ENCODE measurements at regions not wholly inside any gene's neighbourhood (a gene's known extent, or its start where the extent isn't known, plus 50 kb on each side); places are given as distances from the start of the nearest gene placed in this dataset.

DNA sequence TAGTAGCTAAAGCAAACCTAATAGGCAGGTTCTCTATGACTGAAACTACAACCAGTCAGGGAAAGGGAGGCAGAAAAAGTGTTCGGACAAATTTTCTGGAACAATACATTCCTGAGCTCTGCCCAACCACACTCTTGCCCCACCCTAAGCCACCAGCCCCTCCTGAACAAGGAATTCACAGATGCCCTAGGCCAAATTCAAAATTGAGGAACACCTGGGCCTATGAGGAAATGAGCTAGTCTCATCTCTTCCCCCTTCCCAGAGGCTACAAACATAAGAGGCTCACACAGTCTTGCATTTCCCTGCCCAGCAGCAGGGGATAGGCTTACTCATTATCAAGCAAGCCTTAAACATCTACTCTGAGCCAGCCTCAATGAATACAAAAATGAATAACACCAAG lies 284.7 kb downstream of the ZNF674 start:
- no peak for TF ChIP-seq NRF1 (conservative IDR thresholded peaks at IDR 0.05 in 1 of 2, IDR thresholded peaks at IDR 0.05 in 1 of 2)
- no peak overlapping the region for H2AFZ ChIP-seq (ENCODE audit: low read depth, low read length)
- no peak overlapping the region for H3K4me3 ChIP-seq
- H4K20me1 ChIP-seq (replicated peaks; ENCODE audit: control insufficient read depth, insufficient read depth, low read length): no peaks in the 10 kb centered on the region
- intact Hi-C loops (cut with micrococcal nuclease): no loop called here
- no peak overlapping the region for H3K27ac ChIP-seq (ENCODE audit: extremely low read depth, low read depth, low read length)
- H3K36me3 ChIP-seq (ENCODE audit: control insufficient read depth, insufficient read depth, low read length): no peaks in the 10 kb centered on the region
- in situ Hi-C loops (cut with MboI): no loop called here
- no TSS peak for BruUV-seq (replicated peaks)
- ChIA-PET POLR2A (interaction anchor here (0.6 to 1.0 kb wide), 2 partner anchors 9 to 126 kb away, joined by 3 read pairs; no protein-coding TSS in a partner anchor), CTCF (ENCODE audit: low intra/inter-chr PET ratio) (no interaction called here)
- no peak overlapping the region for H3K4me2 ChIP-seq (ENCODE audit: insufficient read depth, low read length)
- peaks cover 0 to 8% of the 10 kb centered on the region in 2 experiments; a peak in 1 of 5 replicates for H3K27me3 ChIP-seq (ENCODE audit: control insufficient read depth in 2 of 2, insufficient read depth in 2 of 2, low read length in 2 of 2)
- no peak for DNase-seq (ENCODE audit: extremely low read depth in 1 of 4, low spot score in 3 of 4)
- no peaks in the 10 kb centered on the region for H3K9me1 ChIP-seq (ENCODE audit: control insufficient read depth, insufficient read depth, low read length)
- no peak overlapping the region for H3K9ac ChIP-seq (ENCODE audit: insufficient read depth in 1 of 2, low read depth in 2 of 2, low read length in 2 of 2)
- H3K9me3 ChIP-seq (replicated peaks; ENCODE audit: control insufficient read depth, insufficient read depth, low read depth, low read length): no peaks in the 10 kb centered on the region
- no peak for ATAC-seq
- no peaks in the 10 kb centered on the region for H3K4me1 ChIP-seq (replicated peaks in 1 of 2; ENCODE audit: control insufficient read depth in 2 of 2, insufficient read depth in 2 of 2, low read length in 2 of 2)
- no peaks in the 10 kb centered on the region for H3K79me2 ChIP-seq (ENCODE audit: control insufficient read depth, insufficient read depth, low read length)
- WGBS (ENCODE audit: insufficient coverage, low coverage, missing lambda C conversion rate): 0% methylated on average over 1 of the region's 1 CpG
- FAIRE-seq: no peak

GRCh38 chrX:46258356-46258755 lies 286.9 kb downstream of the ZNF674 start:
- POLR2A ChIA-PET: no interaction called here
- TF ChIP-seq NCOA2 (IDR thresholded peaks at IDR 0.05; ENCODE audit: partially characterized antibody in 2 of 2) (no peak), ZKSCAN3 (CRISPR knock-in tag; IDR thresholded peaks at IDR 0.05) (no peak), ZNF143 (CRISPR knock-in tag; IDR thresholded peaks at IDR 0.05) (no peak), ZNF431 (CRISPR knock-in tag; IDR thresholded peaks at IDR 0.05) (no peak), HDAC3 (IDR thresholded peaks at IDR 0.05; ENCODE audit: borderline replicate concordance, partially characterized antibody) (no peak), ZFX (CRISPR knock-in tag; IDR thresholded peaks at IDR 0.05) (no peak), RNF2 (IDR thresholded peaks at IDR 0.05) (no peak), ZNF655 (CRISPR knock-in tag; IDR thresholded peaks at IDR 0.05) (no peak), ZFP30 (CRISPR knock-in tag; IDR thresholded peaks at IDR 0.05; ENCODE audit: borderline replicate concordance) (no peak), ZNF124 (CRISPR knock-in tag; IDR thresholded peaks at IDR 0.05) (no peak), NCOR1 (IDR thresholded peaks at IDR 0.05) (no peak), SUPT5H (IDR thresholded peaks at IDR 0.05) (no peak)
- TF ChIP-seq, protein P1, sequence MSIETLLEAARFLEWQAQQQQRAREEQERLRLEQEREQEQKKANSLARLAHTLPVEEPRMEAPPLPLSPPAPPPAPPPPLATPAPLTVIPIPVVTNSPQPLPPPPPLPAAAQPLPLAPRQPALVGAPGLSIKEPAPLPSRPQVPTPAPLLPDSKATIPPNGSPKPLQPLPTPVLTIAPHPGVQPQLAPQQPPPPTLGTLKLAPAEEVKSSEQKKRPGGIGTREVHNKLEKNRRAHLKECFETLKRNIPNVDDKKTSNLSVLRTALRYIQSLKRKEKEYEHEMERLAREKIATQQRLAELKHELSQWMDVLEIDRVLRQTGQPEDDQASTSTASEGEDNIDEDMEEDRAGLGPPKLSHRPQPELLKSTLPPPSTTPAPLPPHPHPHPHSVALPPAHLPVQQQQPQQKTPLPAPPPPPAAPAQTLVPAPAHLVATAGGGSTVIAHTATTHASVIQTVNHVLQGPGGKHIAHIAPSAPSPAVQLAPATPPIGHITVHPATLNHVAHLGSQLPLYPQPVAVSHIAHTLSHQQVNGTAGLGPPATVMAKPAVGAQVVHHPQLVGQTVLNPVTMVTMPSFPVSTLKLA (conservative IDR thresholded peaks at IDR 0.05): no peak
- TF ChIP-seq, protein P2, sequence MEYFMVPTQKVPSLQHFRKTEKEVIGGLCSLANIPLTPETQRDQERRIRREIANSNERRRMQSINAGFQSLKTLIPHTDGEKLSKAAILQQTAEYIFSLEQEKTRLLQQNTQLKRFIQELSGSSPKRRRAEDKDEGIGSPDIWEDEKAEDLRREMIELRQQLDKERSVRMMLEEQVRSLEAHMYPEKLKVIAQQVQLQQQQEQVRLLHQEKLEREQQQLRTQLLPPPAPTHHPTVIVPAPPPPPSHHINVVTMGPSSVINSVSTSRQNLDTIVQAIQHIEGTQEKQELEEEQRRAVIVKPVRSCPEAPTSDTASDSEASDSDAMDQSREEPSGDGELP (CRISPR knock-in tag; IDR thresholded peaks at IDR 0.05; ENCODE audit: borderline replicate concordance): no peak

More at GRCh38 chrX:46258356-46258755, 286.9 kb downstream of the ZNF674 start:
- Histone ChIP-seq H3K4me3 (no peak overlapping the region), H3K9me1 (ENCODE audit: control insufficient read depth, insufficient read depth, low read length) (no peaks in the 10 kb centered on the region), H3K4me1 (replicated peaks in 1 of 2; ENCODE audit: control insufficient read depth in 2 of 2, insufficient read depth in 2 of 2, low read length in 2 of 2) (no peaks in the 10 kb centered on the region), H4K20me1 (replicated peaks; ENCODE audit: control insufficient read depth, insufficient read depth, low read length) (no peaks in the 10 kb centered on the region), H3K79me2 (ENCODE audit: control insufficient read depth, insufficient read depth, low read length) (no peaks in the 10 kb centered on the region), H3K9me3 (replicated peaks; ENCODE audit: control insufficient read depth, insufficient read depth, low read depth, low read length) (no peaks in the 10 kb centered on the region), H3K9ac (ENCODE audit: insufficient read depth in 1 of 2, low read depth in 2 of 2, low read length in 2 of 2) (no peak overlapping the region), H3K4me2 (ENCODE audit: insufficient read depth, low read length) (no peak overlapping the region), H3K36me3 (ENCODE audit: control insufficient read depth, insufficient read depth, low read length) (no peaks in the 10 kb centered on the region), H3K27ac (ENCODE audit: extremely low read depth, low read depth, low read length) (no peak overlapping the region), H3K27me3 (ENCODE audit: control insufficient read depth in 2 of 2, insufficient read depth in 2 of 2, low read length in 2 of 2) (peaks cover 0 to 8% of the 10 kb centered on the region in 2 experiments; a peak in 1 of 5 replicates), H2AFZ (ENCODE audit: low read depth, low read length) (no peak overlapping the region)
- in situ Hi-C loops (cut with MboI): no loop called here
- intact Hi-C loops (cut with micrococcal nuclease): no loop called here
- BruUV-seq (replicated peaks): no TSS peak
- CTCF ChIA-PET (ENCODE audit: low intra/inter-chr PET ratio): no interaction called here
- FAIRE-seq: no peak
- ATAC-seq: no peak
- WGBS (ENCODE audit: insufficient coverage, low coverage, missing lambda C conversion rate): 0% methylated on average over 1 of the region's 1 CpG
- no peak for DNase-seq (ENCODE audit: extremely low read depth in 1 of 4, low spot score in 3 of 4)
